ENCODE measurements at regions not wholly inside any gene's neighbourhood (a gene's known extent, or its start where the extent isn't known, plus 50 kb on each side); places are given as distances from the start of the nearest gene placed in this dataset.

- H3K4me2 ChIP-seq (ENCODE audit: control insufficient read depth, extremely low read depth, insufficient read depth, low read depth, low read length): no peak overlapping the region
- no peak overlapping the region for H3K9ac ChIP-seq (ENCODE audit: control insufficient read depth, extremely low read depth, insufficient read depth, low read length)
- no peak overlapping the region for H3K27ac ChIP-seq (ENCODE audit: control insufficient read depth, insufficient read depth, low read length)
- dilution Hi-C loops (cut with MboI; ENCODE audit: extremely low pct_ligation_motif_present, low sequenced_read_pairs): no loop called here
- no peaks in the 10 kb centered on the region for H3K36me3 ChIP-seq (ENCODE audit: control insufficient read depth in 2 of 2, extremely low read depth in 1 of 2, insufficient read depth in 2 of 2, low read length in 2 of 2)
- no peaks in the 10 kb centered on the region for H3K9me1 ChIP-seq (ENCODE audit: control insufficient read depth, extremely low read depth, insufficient read depth, low read length)
- no peaks in the 10 kb centered on the region for H3K79me2 ChIP-seq (ENCODE audit: control insufficient read depth, insufficient read depth, low read length)
- FAIRE-seq (no peak), DNase-seq (ENCODE audit: low read depth, low spot score) (no peak)
- no peaks in the 10 kb centered on the region for H3K27me3 ChIP-seq (ENCODE audit: control insufficient read depth, extremely low read depth, insufficient read depth, low read length)
- no peak overlapping the region for H3K4me3 ChIP-seq (ENCODE audit: control insufficient read depth in 2 of 3, extremely low read depth in 1 of 3, insufficient read depth in 2 of 3, low read depth in 1 of 3, low read length in 3 of 3)
- H3K4me1 ChIP-seq (ENCODE audit: control insufficient read depth, extremely low read depth, insufficient read depth, low read length): no peaks in the 10 kb centered on the region
- no peak for TF ChIP-seq EZH2 (IDR thresholded peaks at IDR 0.05; ENCODE audit: low read length)
- TF ChIP-seq CTCF (optimal IDR thresholded peaks at IDR 0.05 in 1 of 3, IDR thresholded peaks at IDR 0.05 in 1 of 3, conservative IDR thresholded peaks at IDR 0.05 in 1 of 3; ENCODE audit: extremely low read depth in 1 of 3, insufficient read depth in 2 of 3, low read length in 3 of 3): no peak
- H3K9me3 ChIP-seq (ENCODE audit: control insufficient read depth, low read depth, low read length): peaks cover 1% of the 10 kb centered on the region
- H2AFZ ChIP-seq (ENCODE audit: control insufficient read depth, low read length): no peak overlapping the region
- H4K20me1 ChIP-seq (ENCODE audit: control insufficient read depth, extremely low read depth, insufficient read depth, low read length): no peaks in the 10 kb centered on the region
Observed at GRCh38 chr1:239719642-239720258, 333.4 kb downstream of the CHRM3 start.

- no peak for TF ChIP-seq CTCF (optimal IDR thresholded peaks at IDR 0.05 in 1 of 3, IDR thresholded peaks at IDR 0.05 in 1 of 3, conservative IDR thresholded peaks at IDR 0.05 in 1 of 3; ENCODE audit: extremely low read depth in 1 of 3, insufficient read depth in 2 of 3, low read length in 3 of 3)
- TF ChIP-seq EZH2 (IDR thresholded peaks at IDR 0.05; ENCODE audit: low read length): no peak
- H2AFZ ChIP-seq (ENCODE audit: control insufficient read depth, low read length): no peak overlapping the region
- DNase-seq (ENCODE audit: low read depth, low spot score) (no peak), FAIRE-seq (no peak)
- H4K20me1 ChIP-seq (ENCODE audit: control insufficient read depth, extremely low read depth, insufficient read depth, low read length): no peaks in the 10 kb centered on the region
- dilution Hi-C loops (cut with MboI; ENCODE audit: extremely low pct_ligation_motif_present, low sequenced_read_pairs): no loop called here
- H3K4me2 ChIP-seq (ENCODE audit: control insufficient read depth, extremely low read depth, insufficient read depth, low read depth, low read length): no peak overlapping the region
- H3K27ac ChIP-seq (ENCODE audit: control insufficient read depth, insufficient read depth, low read length): no peak overlapping the region
- no peaks in the 10 kb centered on the region for H3K9me1 ChIP-seq (ENCODE audit: control insufficient read depth, extremely low read depth, insufficient read depth, low read length)
- no peaks in the 10 kb centered on the region for H3K4me1 ChIP-seq (ENCODE audit: control insufficient read depth, extremely low read depth, insufficient read depth, low read length)
- H3K4me3 ChIP-seq (ENCODE audit: control insufficient read depth in 2 of 3, extremely low read depth in 1 of 3, insufficient read depth in 2 of 3, low read depth in 1 of 3, low read length in 3 of 3): no peak overlapping the region
- H3K27me3 ChIP-seq (ENCODE audit: control insufficient read depth, extremely low read depth, insufficient read depth, low read length): no peaks in the 10 kb centered on the region
- H3K9ac ChIP-seq (ENCODE audit: control insufficient read depth, extremely low read depth, insufficient read depth, low read length): no peak overlapping the region
- no peaks in the 10 kb centered on the region for H3K36me3 ChIP-seq (ENCODE audit: control insufficient read depth in 2 of 2, extremely low read depth in 1 of 2, insufficient read depth in 2 of 2, low read length in 2 of 2)
- no peaks in the 10 kb centered on the region for H3K79me2 ChIP-seq (ENCODE audit: control insufficient read depth, insufficient read depth, low read length)
- peaks cover under 1% of the 10 kb centered on the region for H3K9me3 ChIP-seq (ENCODE audit: control insufficient read depth, low read depth, low read length)
Observed at GRCh38 chr1:239722035-239722434, 335.7 kb downstream of the CHRM3 start.

Measured in keratinocyte (primary cell).